ENCODE measurements at regions not wholly inside any gene's neighbourhood (a gene's known extent, or its start where the extent isn't known, plus 50 kb on each side); places are given as distances from the start of the nearest gene placed in this dataset.

DNA sequence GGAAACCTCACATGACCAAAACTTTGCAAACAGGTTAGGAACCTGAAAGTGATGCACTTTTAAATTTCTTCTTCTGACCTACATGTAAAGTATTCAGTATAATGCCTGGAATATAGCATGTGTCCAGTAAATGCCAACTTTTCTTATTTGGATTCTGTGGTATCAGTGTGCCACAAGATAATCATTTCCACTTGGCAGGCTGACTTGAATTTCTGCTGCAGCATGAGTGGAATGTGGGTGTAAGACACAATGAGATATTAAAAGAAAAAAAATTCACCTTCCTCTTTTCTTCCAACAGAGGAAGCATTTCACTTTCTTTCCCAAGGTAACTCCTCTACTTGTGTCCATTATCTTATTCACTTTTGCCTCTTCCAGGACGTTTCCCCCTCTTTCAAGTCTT, 141.9 kb upstream of the PRKD1 start:
- no peak for TF ChIP-seq POLR2AphosphoS5 (IDR thresholded peaks at IDR 0.05; ENCODE audit: low read depth)
- no peak for TF ChIP-seq CTCF (IDR thresholded peaks at IDR 0.05; ENCODE audit: insufficient read depth, low read length)
- TF ChIP-seq, protein P1, sequence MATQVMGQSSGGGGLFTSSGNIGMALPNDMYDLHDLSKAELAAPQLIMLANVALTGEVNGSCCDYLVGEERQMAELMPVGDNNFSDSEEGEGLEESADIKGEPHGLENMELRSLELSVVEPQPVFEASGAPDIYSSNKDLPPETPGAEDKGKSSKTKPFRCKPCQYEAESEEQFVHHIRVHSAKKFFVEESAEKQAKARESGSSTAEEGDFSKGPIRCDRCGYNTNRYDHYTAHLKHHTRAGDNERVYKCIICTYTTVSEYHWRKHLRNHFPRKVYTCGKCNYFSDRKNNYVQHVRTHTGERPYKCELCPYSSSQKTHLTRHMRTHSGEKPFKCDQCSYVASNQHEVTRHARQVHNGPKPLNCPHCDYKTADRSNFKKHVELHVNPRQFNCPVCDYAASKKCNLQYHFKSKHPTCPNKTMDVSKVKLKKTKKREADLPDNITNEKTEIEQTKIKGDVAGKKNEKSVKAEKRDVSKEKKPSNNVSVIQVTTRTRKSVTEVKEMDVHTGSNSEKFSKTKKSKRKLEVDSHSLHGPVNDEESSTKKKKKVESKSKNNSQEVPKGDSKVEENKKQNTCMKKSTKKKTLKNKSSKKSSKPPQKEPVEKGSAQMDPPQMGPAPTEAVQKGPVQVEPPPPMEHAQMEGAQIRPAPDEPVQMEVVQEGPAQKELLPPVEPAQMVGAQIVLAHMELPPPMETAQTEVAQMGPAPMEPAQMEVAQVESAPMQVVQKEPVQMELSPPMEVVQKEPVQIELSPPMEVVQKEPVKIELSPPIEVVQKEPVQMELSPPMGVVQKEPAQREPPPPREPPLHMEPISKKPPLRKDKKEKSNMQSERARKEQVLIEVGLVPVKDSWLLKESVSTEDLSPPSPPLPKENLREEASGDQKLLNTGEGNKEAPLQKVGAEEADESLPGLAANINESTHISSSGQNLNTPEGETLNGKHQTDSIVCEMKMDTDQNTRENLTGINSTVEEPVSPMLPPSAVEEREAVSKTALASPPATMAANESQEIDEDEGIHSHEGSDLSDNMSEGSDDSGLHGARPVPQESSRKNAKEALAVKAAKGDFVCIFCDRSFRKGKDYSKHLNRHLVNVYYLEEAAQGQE (IDR thresholded peaks at IDR 0.05; ENCODE audit: insufficient replicate concordance, low read depth): no peak

Data from HL-60 (cell line).